Cerebellar nuclear complex (tissue), 1 donor: ENCODE measurements at regions not wholly inside any gene's neighbourhood (a gene's known extent, or its start where the extent isn't known, plus 50 kb on each side); places are given as distances from the start of the nearest gene placed in this dataset.
"Not testable (repeated sequence)": the region's sequence is repeated elsewhere in the genome, so short reads cannot be mapped to it uniquely, and the experiment has no call there.

Experiments
- DNase-seq, 2 experiments: peaks; one replicate each; lab custom pipeline; 2025; lab: John Stamatoyannopoulos, UW

DNA sequence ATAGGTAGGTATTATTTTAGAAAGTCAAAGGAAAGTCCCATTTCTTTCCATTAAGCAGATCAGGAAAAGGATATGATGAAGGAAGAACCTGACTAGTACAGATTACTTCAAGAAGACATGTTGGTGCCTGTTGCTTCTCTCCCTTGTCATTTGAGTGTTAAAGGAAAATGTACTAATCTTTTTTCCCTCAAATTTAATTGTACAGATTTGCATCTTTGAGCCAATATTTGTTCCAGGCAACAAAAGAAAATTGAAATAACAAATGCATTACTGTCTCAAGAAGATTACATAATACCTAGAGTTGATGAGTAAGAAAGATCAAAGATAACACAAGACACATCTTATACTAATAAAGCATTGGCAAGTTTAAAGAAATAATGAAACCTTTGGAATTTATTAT lies 566.9 kb upstream of the ZP4 start:
- no peak for DNase-seq

- no peak for DNase-seq
Measured at GRCh38 chr1:238451781-238452310, 561.1 kb upstream of the ZP4 start.

GRCh38 chr1:238450976-238451375 lies 560.3 kb upstream of the ZP4 start:
- DNase-seq: no peak

DNA sequence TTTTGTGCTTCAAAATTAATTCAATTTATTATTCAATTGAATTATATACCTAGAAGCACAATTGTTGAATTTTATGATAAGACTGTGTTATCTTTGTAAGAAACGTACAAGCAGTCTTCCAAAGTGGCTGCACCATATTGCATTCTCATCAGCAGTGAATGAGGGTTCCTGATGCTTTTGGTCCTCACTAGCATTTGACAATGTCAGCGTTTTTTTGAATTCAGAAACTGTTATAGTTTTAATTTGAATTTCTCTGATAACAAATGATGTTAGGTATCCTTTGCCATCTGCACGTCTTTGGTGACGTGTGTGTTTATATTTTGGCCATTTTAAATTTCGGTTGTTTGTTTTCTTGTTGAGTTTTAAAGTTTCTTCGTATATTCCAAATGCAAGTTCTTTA lies 553.0 kb upstream of the ZP4 start:
- DNase-seq: no peak

DNA sequence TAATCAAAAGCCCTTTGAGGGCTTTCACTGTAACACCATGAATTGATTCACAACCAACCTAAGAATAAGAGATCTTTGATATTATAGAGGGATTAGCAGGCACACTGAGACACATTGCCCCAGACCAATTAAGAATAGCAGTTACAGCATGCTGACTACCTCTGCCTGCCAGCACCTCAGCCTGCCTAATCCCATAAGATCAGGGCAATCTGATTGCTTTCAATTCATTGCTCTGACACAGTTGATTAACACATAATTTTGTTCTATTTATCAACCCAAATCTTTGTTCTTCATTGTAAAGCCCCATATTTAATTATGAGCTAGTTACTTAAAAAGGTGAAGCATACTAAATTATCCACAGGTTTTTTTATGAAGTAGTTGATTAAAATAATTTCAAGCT lies 548.8 kb upstream of the ZP4 start:
- no peak for DNase-seq

- DNase-seq: no peak
Measured at GRCh38 chr1:238438311-238439270, 547.9 kb upstream of the ZP4 start.

DNA sequence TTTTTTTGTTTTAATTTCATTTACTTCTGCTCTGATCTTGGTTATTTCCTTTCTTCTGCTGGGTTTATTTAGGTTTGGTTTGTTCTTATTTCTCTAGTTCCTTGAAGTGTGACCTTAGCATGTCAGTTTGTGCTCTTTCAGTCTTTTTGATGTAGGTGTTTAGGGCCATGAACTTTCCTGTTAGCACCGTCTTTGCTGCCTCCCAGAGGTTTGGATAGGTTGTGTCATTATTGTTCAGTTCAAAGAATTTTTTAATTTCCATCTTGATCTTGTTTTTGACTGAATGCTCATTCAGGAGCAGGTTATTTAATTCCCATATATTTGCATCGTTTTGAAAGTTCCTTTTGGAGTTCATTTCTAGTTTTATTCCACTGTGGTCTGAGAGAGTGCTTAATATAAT lies 539.0 kb upstream of the ZP4 start:
- DNase-seq: not testable (repeated sequence)

DNA sequence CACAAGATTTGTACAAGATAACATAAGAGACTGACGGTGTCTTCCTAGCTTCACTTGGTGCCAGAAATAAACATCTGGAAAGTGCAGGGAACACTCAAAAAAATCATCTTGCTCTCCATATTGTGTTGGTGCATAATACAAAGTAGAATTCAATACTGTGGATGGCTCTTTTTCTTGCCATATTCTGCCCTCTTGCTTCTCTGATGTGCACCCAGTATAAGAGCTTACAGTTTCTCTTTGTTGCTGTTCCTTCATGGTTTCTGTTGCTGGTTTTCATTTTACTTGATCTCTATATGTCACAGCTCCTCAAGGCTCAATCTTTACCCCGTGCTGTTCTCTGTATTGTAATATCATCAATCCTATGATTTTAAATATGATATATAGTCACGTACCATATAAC lies 528.5 kb upstream of the ZP4 start:
- DNase-seq: no peak

- no peak for DNase-seq
Measured at GRCh38 chr1:238409932-238410331, 519.2 kb upstream of the ZP4 start.

DNA sequence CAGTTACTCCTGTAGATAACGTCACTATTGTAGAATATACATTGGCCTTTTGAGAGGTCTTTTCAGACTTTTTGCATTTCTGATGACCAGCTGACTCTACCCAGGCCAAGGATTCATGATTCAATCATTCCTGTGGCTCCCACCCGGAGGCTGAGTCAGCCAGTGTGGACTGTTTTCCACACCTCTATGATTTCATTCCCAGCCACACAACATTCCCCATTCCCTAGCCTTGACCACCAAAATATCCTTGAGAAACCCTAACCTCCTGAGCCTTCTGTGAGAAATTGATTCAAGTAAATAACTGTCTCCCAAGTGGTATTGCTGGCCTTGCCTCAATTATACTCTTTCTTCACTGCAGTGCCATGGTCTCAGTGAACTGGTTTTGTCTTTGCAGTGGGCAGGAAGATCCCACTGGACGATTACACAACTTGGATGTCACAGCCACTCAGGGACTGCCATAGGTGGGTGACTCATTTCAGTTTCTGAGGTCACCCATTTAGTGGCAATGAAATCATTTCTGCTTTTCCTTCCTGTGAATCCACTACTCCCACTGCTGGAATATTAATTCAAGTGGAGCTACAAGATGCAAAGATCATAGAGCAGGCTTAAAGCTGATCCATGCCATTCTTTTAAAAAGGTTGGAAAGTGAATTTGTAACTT lies 518.6 kb upstream of the ZP4 start:
- DNase-seq: no peak

GRCh38 chr1:238408737-238409136 lies 518.0 kb upstream of the ZP4 start:
- no peak for DNase-seq

DNA sequence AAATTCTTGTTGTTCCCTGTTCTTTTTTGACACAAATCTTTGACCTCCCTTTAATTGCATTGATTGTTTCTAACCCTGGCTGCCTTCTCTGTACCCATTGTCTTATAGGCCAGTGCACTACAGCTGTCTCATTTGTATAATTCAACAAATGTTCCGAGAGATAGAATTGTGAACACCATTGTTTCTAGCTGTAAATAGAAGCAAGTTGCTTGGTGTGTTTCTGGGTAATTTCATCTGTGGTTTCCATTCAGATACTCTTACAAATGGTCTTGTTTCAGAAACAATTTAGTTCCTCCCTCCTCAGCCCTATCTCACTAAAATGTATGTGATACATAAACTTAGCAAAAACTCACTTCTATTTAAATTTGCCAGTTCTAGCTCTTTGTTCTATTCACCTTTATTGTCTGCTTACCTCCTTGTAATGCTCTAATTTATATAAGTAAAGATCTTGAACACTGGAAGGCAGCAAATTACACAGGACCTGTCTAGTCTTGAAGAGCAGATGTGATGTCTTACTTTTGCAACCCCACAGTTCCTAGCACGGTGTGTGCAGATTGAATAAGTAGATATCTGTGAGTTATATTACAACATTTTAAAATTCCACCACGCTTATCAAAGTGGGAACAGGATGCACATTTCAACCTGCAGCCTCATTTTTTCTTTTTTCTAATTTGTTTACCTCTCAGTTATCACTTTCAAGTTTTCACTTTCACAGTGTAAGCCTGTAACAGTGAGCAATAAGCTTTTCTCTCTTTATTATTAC lies 515.6 kb upstream of the ZP4 start:
- no peak for DNase-seq

DNA sequence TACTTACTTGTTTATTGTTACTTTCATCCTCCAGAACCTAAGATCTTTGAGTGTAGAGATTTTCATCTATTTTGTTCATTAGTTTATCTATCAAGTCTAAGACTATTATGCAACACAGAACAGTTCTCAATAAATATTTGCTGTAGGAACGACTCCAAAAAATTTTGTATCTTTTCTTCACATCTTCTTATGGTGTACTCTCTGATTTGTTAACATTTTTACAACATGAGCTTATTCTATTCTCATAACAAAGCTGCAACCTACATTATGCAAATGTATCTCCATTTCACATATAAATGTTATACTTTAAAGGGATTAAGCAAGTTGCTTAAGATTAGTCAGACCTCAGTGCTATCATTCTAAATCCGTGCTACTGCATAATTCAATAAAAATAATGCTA lies 514.2 kb upstream of the ZP4 start:
- no peak for DNase-seq

DNA sequence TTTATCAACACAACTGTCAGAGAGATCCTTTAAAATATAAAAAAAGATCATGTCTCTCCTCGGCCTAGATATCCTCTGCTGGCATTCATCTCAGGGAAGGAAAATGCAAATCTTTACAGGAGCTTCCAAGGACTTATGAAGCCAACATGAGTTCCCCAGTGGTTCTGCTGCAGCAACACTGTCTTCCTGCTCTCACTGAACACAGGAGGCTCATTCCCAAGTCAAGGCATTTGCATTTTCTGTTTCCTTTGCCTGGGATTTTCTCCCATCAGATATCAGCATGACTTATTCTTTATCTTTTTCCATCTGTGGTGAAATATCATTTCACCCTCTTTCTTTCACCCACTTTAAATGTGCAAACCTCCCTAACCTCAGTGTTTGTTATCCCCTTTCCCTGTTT lies 513.8 kb upstream of the ZP4 start:
- no peak for DNase-seq

DNA sequence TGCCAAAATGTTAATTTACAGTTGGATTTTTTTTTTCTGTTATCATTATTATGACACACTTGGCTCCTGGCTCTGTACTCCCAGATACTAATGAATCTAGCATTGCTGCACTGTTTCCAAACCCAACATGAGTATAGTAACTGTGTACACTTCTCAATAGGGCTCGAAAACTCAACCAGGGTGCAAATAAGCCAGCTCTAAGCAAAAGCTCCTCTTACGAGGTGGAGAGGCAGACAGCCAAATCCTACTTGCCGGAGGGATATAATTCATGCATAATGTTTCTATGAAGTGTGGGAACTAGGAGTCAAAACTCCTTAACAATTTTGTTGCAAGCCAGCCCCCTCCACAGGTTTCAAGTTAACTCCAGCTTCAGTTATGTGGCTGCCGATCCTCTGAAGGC lies 510.4 kb upstream of the ZP4 start:
- no peak for DNase-seq

DNA sequence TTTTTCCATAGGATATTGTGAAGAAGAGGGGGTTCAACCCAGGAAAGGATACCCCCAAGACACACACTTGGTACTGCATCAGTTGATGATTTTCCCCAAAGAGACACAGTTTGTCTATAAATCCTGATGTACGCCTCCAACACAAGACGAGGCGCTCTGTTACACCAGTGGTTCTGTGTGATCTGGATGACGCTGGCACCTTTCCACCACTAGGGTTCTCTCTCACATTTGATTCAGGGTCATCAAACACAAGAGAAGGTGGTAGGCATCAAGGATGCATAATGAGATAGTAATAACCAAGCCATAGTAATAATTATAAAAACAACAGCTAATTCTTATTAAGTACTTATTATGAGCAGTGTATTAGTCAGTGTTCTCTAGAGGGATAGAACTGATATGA lies 508.8 kb upstream of the ZP4 start:
- no peak for DNase-seq

- no peak for DNase-seq
Measured at GRCh38 chr1:238396140-238396539, 505.4 kb upstream of the ZP4 start.

- DNase-seq: no peak
Measured at GRCh38 chr1:238384381-238384780, 493.7 kb upstream of the ZP4 start.

- no peak for DNase-seq
Measured at GRCh38 chr1:238380167-238380566, 489.4 kb upstream of the ZP4 start.

DNA sequence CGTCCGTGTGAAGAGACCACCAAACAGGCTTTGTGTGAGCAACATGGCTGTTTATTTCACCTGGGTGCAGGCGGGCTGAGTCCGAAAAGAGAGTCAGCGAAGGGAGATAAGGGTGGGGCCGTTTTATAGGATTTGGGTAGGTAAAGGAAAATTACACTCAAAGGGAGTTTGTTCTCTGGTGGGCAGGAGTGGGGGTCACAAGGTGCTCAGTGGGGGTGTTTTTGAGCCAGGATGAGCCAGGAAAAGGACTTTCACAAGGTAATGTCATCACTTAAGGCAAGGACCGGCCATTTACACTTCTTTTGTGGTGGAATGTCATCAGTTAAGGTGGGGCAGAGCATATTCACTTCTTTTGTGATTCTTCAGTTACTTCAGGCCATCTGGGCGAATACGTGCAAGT lies 488.7 kb upstream of the ZP4 start:
- not testable (repeated sequence) for DNase-seq

GRCh38 chr1:238377280-238377919 lies 486.7 kb upstream of the ZP4 start:
- DNase-seq: no peak

GRCh38 chr1:238370599-238370998 lies 479.9 kb upstream of the ZP4 start:
- DNase-seq: no peak
